A673 (cell line): ENCODE measurements at regions not wholly inside any gene's neighbourhood (a gene's known extent, or its start where the extent isn't known, plus 50 kb on each side); places are given as distances from the start of the nearest gene placed in this dataset.

Experiments used
- BruUV-seq: library from RNA; stranded (reverse); fragments of 400-500 nt; replicated peaks from 2 replicates; lab custom pipeline; 2021; lab: Mats Ljungman, UMichigan
- CTCF ChIA-PET: fragments of 300-600 bp; sonication (Branson Sonifier 250); formaldehyde crosslinking; loops from one replicate; lab custom pipeline; 2022; ENCODE audit warnings: antibody characterized with exemption; lab: Charles Lee
- POLR2A ChIA-PET: fragments of 300-600 bp; sonication (Branson Sonifier 250); formaldehyde crosslinking; loops from one replicate; lab custom pipeline; 2022; ENCODE audit warnings: antibody characterized with exemption; ENCODE audit not compliant: low non-redundant PET; lab: Charles Lee
- DNase-seq: peaks from one replicate; pipeline ENCODE4 v3.0.0-alpha.2; 2015; ENCODE audit warnings: low spot score
- H3K27ac ChIP-seq: fragments of 200-600 bp; sonication (generic); 2 replicates; pipeline ENCODE4 v1.5.1; 2016; ENCODE audit warnings: mixed run types, low read depth, mild to moderate bottlenecking, mixed read lengths, antibody characterized with exemption, low read length; ENCODE audit not compliant: poor library complexity, severe bottlenecking
- H3K27me3 ChIP-seq: fragments of 200-600 bp; sonication (generic); replicated peaks from 2 replicates; pipeline ENCODE4 v1.6.1; 2017; ENCODE audit warnings: mixed run types, low read depth, mild to moderate bottlenecking, mixed read lengths, antibody characterized with exemption, low read length; ENCODE audit not compliant: insufficient read depth, poor library complexity
- H3K36me3 ChIP-seq: fragments of 200-600 bp; sonication (generic); 2 replicates; pipeline ENCODE4 v1.6.1; 2016; ENCODE audit warnings: mixed run types, mild to moderate bottlenecking, mixed read lengths, antibody characterized with exemption, low read length; ENCODE audit not compliant: insufficient read depth, poor library complexity, severe bottlenecking
- H3K4me1 ChIP-seq: fragments of 200-600 bp; sonication (generic); 2 replicates; pipeline ENCODE4 v1.6.1; 2017; ENCODE audit warnings: mixed run types, mild to moderate bottlenecking, mixed read lengths, antibody characterized with exemption, low read length; ENCODE audit not compliant: insufficient read depth, poor library complexity, severe bottlenecking
- H3K4me3 ChIP-seq: fragments of 200-600 bp; sonication (generic); 2 replicates; pipeline ENCODE4 v1.5.1; 2016; ENCODE audit warnings: low read depth, mixed run types, mild to moderate bottlenecking, mixed read lengths, low read length; ENCODE audit not compliant: poor library complexity, severe bottlenecking
- H3K9me3 ChIP-seq: fragments of 200-600 bp; sonication (generic); 2 replicates; pipeline ENCODE4 v1.6.1; 2016; ENCODE audit warnings: mixed run types, low read depth, mild to moderate bottlenecking, mixed read lengths, antibody characterized with exemption, low read length; ENCODE audit not compliant: poor library complexity, severe bottlenecking
- CTCF ChIP-seq: fragments of 300-800, 200-600 bp; sonication (generic); conservative IDR thresholded peaks from 2 replicates; pipeline ENCODE4 v1.5.1; 2017; ENCODE audit warnings: low read depth, mild to moderate bottlenecking, antibody characterized with exemption, low read length, moderate library complexity, mixed read lengths
- EZH2 ChIP-seq: fragments of 200-600 bp; sonication (generic); IDR thresholded peaks from 2 replicates; pipeline ENCODE4 v1.6.1; 2017; ENCODE audit warnings: borderline replicate concordance, low read depth, mild to moderate bottlenecking, mixed read lengths, antibody characterized with exemption, low read length; ENCODE audit not compliant: poor library complexity, severe bottlenecking
- intact Hi-C: fragments of 100-400 bp; cut with micrococcal nuclease; formaldehyde crosslinking; loops from one replicate; pipeline ENCODE4 v1.10.0; 2022; ENCODE audit not compliant: unreplicated experiment

GRCh38 chr5:2566284-2566683 is 185.2 kb downstream of the IRX2 start:
- Histone ChIP-seq H3K27me3 (no peaks in the 10 kb centered on the region), H3K27ac (no peak overlapping the region), H3K4me3 (no peak overlapping the region), H3K36me3 (no peaks in the 10 kb centered on the region), H3K9me3 (peaks cover 35% of the 10 kb centered on the region), H3K4me1 (no peaks in the 10 kb centered on the region)
- intact Hi-C loops, result no loop called here
- ChIA-PET CTCF (no interaction called here), POLR2A (no interaction called here)
- DNase-seq, result no peak
- BruUV-seq, result no TSS peak
- TF ChIP-seq CTCF (no peak), EZH2 (no peak)

- Histone ChIP-seq H3K9me3 (peaks cover 35% of the 10 kb centered on the region), H3K27ac (no peak overlapping the region), H3K4me1 (no peaks in the 10 kb centered on the region), H3K4me3 (no peak overlapping the region), H3K36me3 (no peaks in the 10 kb centered on the region), H3K27me3 (no peaks in the 10 kb centered on the region)
- ChIA-PET POLR2A (no interaction called here), CTCF (no interaction called here)
- TF ChIP-seq EZH2 (no peak), CTCF (no peak)
- no peak for DNase-seq
- intact Hi-C loops, result no loop called here
- BruUV-seq, result no TSS peak
These were observed 186.3 kb downstream of the IRX2 start for GRCh38 chr5:2565147-2565546.

GRCh38 chr5:2563046-2563445 is 188.4 kb downstream of the IRX2 start:
- Histone ChIP-seq H3K27ac (no peak overlapping the region), H3K36me3 (no peaks in the 10 kb centered on the region), H3K4me1 (no peaks in the 10 kb centered on the region), H3K27me3 (no peaks in the 10 kb centered on the region), H3K9me3 (peaks cover 35% of the 10 kb centered on the region), H3K4me3 (no peak overlapping the region)
- DNase-seq, result no peak
- no peak for TF ChIP-seq CTCF
- ChIA-PET POLR2A (no interaction called here), CTCF (no interaction called here)
- BruUV-seq, result no TSS peak
- intact Hi-C loops, result no loop called here
